H1 (cell line): ENCODE measurements at regions not wholly inside any gene's neighbourhood (a gene's known extent, or its start where the extent isn't known, plus 50 kb on each side); places are given as distances from the start of the nearest gene placed in this dataset.

Experiments used
- CTCF ChIA-PET: fragments of 300-600 bp; sonication (Branson Sonifier 250); formaldehyde crosslinking; loops from one replicate; lab custom pipeline; 2021; ENCODE audit not compliant: partially characterized antibody; lab: Charles Lee
- POLR2A ChIA-PET: fragments of 300-600 bp; sonication (Branson Sonifier 250); formaldehyde crosslinking; loops from one replicate; lab custom pipeline; 2021; ENCODE audit warnings: inconsistent platforms; ENCODE audit not compliant: partially characterized antibody; lab: Charles Lee
- DNase-seq, 2 experiments: peaks; one replicate each; pipeline versions ENCODE4 v3.0.0 to v3.0.0-alpha.2; 2010 to 2022; ENCODE audit warnings: low spot score in 2 of 2, low read depth in 1 of 2, mixed read lengths in 1 of 2
- FAIRE-seq: peaks from 2 replicates; lab custom pipeline; 2011; peaks lifted over from hg19 to GRCh38; lab: Jason Lieb, UNC
- H2AFZ ChIP-seq: 2 replicates; pipeline ENCODE4 v1.8.1; 2012; ENCODE audit warnings: low read length, inconsistent platforms
- H2AK5ac ChIP-seq: 2 replicates; pipeline ENCODE4 v1.6.1; 2013; ENCODE audit warnings: low read depth, low read length
- H2BK120ac ChIP-seq: replicated peaks from 2 replicates; pipeline ENCODE3; 2013; ENCODE audit warnings: low read depth, low read length, inconsistent platforms
- H2BK12ac ChIP-seq: 2 replicates; pipeline ENCODE4 v1.6.1; 2013; ENCODE audit warnings: low read depth, low read length
- H2BK15ac ChIP-seq: 2 replicates; pipeline ENCODE4 v1.6.1; 2013; ENCODE audit warnings: low read length
- H2BK20ac ChIP-seq: 2 replicates; pipeline ENCODE4 v1.6.1; 2013; ENCODE audit warnings: low read length
- H2BK5ac ChIP-seq: 2 replicates; pipeline ENCODE4 v1.6.1; 2013; ENCODE audit warnings: low read depth, low read length
- H3K14ac ChIP-seq: 2 replicates; pipeline ENCODE4 v1.6.1; 2013; ENCODE audit warnings: inconsistent platforms; ENCODE audit not compliant: insufficient read length
- H3K18ac ChIP-seq: 2 replicates; pipeline ENCODE4 v1.6.1; 2013; ENCODE audit warnings: low read length; ENCODE audit errors: extremely low read depth
- H3K23ac ChIP-seq: 2 replicates; pipeline ENCODE4 v1.6.1; 2013; ENCODE audit warnings: inconsistent platforms; ENCODE audit not compliant: insufficient read length
- H3K23me2 ChIP-seq: 2 replicates; pipeline ENCODE4 v1.6.1; 2013; ENCODE audit warnings: low read depth, low read length
- H3K27ac ChIP-seq: 2 replicates; pipeline ENCODE4 v1.6.1; 2011; ENCODE audit warnings: low read depth, low read length, inconsistent platforms
- H3K27me3 ChIP-seq, 4 experiments: replicated peaks in 1 of 4; 1 replicate in 1 of 4; 2 replicates in 3 of 4; pipeline versions ENCODE4 v1.6.1 to v1.8.1; 2011 to 2013; ENCODE audit warnings: low read length in 3 of 4, mild to moderate bottlenecking in 3 of 4, inconsistent platforms in 2 of 4, mixed read lengths in 2 of 4, moderate library complexity in 1 of 4; ENCODE audit not compliant: control insufficient read depth in 3 of 4, insufficient read depth in 3 of 4; ENCODE audit errors: extremely low read depth in 1 of 4
- H3K36me3 ChIP-seq, 4 experiments: 2 replicates each; pipeline versions ENCODE4 v1.6.1 to v1.8.1; 2011 to 2013; ENCODE audit warnings: mild to moderate bottlenecking in 4 of 4, low read length in 3 of 4, moderate library complexity in 2 of 4, control low read depth in 1 of 4, inconsistent platforms in 1 of 4; ENCODE audit not compliant: insufficient read depth in 4 of 4, control insufficient read depth in 2 of 4
- H3K4ac ChIP-seq: replicated peaks from 2 replicates; pipeline ENCODE3; 2013; ENCODE audit warnings: low read length, low read depth, mixed read lengths, inconsistent platforms; ENCODE audit not compliant: insufficient read length
- H3K4me1 ChIP-seq, 4 experiments: replicated peaks in 1 of 4; 1 replicate in 1 of 4; 2 replicates in 3 of 4; pipeline versions ENCODE4 v1.6.1 to v1.8.1; 2011 to 2013; ENCODE audit warnings: low read length in 3 of 4, inconsistent platforms in 2 of 4, mixed read lengths in 1 of 4; ENCODE audit not compliant: insufficient read depth in 4 of 4, control insufficient read depth in 3 of 4
- H3K4me2 ChIP-seq, 2 experiments: 2 replicates each; pipeline versions ENCODE4 v1.6.1 to v1.8.1; 2011 to 2013; ENCODE audit warnings: low read depth in 2 of 2, low read length in 2 of 2, control low read depth in 1 of 2, inconsistent platforms in 1 of 2, mild to moderate bottlenecking in 1 of 2; ENCODE audit not compliant: insufficient read depth in 1 of 2
- H3K4me3 ChIP-seq, 4 experiments: fragments of 200-600, 300-600 bp in 1 of 4; sonication (generic), shearing (Covaris generic), sonication (Bioruptor Twin) in 1 of 4; 2 replicates each; pipeline versions ENCODE4 v1.5.1 to v1.8.1; 2011 to 2016; ENCODE audit warnings: low read length in 4 of 4, low read depth in 3 of 4, control low read depth in 2 of 4, inconsistent platforms in 2 of 4, mild to moderate bottlenecking in 2 of 4, mixed read lengths in 1 of 4, moderate library complexity in 1 of 4; ENCODE audit not compliant: insufficient read depth in 2 of 4; ENCODE audit errors: extremely low read depth in 1 of 4
- H3K56ac ChIP-seq: replicated peaks from 2 replicates; pipeline ENCODE3; 2013; ENCODE audit warnings: low read depth, mild to moderate bottlenecking, mixed read lengths, low read length, inconsistent platforms; ENCODE audit not compliant: insufficient read length
- H3K79me1 ChIP-seq: 2 replicates; pipeline ENCODE4 v1.6.1; 2013; ENCODE audit warnings: low read depth, low read length, control low read depth
- H3K79me2 ChIP-seq, 2 experiments: 2 replicates each; pipeline versions ENCODE4 v1.6.1 to v1.8.1; 2012 to 2013; ENCODE audit warnings: low read length in 2 of 2, mild to moderate bottlenecking in 2 of 2, inconsistent platforms in 1 of 2; ENCODE audit not compliant: insufficient read depth in 2 of 2, control insufficient read depth in 1 of 2
- H3K9ac ChIP-seq, 4 experiments: replicated peaks in 1 of 4; 1 replicate in 1 of 4; 2 replicates in 3 of 4; pipeline versions ENCODE4 v1.6.1 to v1.8.1; 2011 to 2013; ENCODE audit warnings: low read depth in 3 of 4, low read length in 3 of 4, control low read depth in 2 of 4, mild to moderate bottlenecking in 2 of 4, moderate library complexity in 2 of 4, inconsistent platforms in 1 of 4; ENCODE audit errors: extremely low read depth in 1 of 4
- H3K9me3 ChIP-seq, 2 experiments: 2 replicates each; pipeline versions ENCODE4 v1.6.1 to v1.8.1; 2012 to 2013; ENCODE audit warnings: mild to moderate bottlenecking in 2 of 2, moderate library complexity in 2 of 2, control low read depth in 1 of 2, inconsistent platforms in 1 of 2, low read depth in 1 of 2, low read length in 1 of 2, mixed read lengths in 1 of 2; ENCODE audit not compliant: insufficient read depth in 2 of 2
- H4K20me1 ChIP-seq, 2 experiments: replicated peaks in 1 of 2; 2 replicates each; pipeline versions ENCODE3 to v1.8.1; 2011 to 2013; ENCODE audit warnings: inconsistent platforms in 2 of 2, low read length in 2 of 2, mild to moderate bottlenecking in 1 of 2; ENCODE audit not compliant: insufficient read depth in 2 of 2, control insufficient read depth in 1 of 2
- H4K5ac ChIP-seq: 2 replicates; pipeline ENCODE4 v1.6.1; 2013; ENCODE audit warnings: low read length, low read depth, mixed read lengths, inconsistent platforms; ENCODE audit not compliant: insufficient read length
- H4K8ac ChIP-seq: 2 replicates; pipeline ENCODE4 v1.8.0; 2013; ENCODE audit warnings: mild to moderate bottlenecking, moderate library complexity, low read length, inconsistent platforms; ENCODE audit not compliant: insufficient read depth; ENCODE audit errors: extremely low read depth
- H4K91ac ChIP-seq: replicated peaks from 2 replicates; pipeline ENCODE3; 2013; ENCODE audit warnings: low read length, mixed read lengths, inconsistent platforms; ENCODE audit not compliant: insufficient read length
- JUND ChIP-seq: IDR thresholded peaks from 2 replicates; pipeline ENCODE4 v1.6.1; 2011; ENCODE audit warnings: mild to moderate bottlenecking, improper control_type of control experiment, low read length
- SIN3A ChIP-seq, 2 experiments: IDR thresholded peaks in 1 of 2; conservative IDR thresholded peaks in 1 of 2; 2 replicates each; pipeline ENCODE4 v1.6.1; 2011 to 2012; ENCODE audit warnings: low read length in 2 of 2, improper control_type of control experiment in 1 of 2, low read depth in 1 of 2, mild to moderate bottlenecking in 1 of 2
- TAF1 ChIP-seq: IDR thresholded peaks from 2 replicates; pipeline ENCODE4 v1.6.1; 2011; ENCODE audit warnings: mild to moderate bottlenecking, low read depth, low read length
- WGBS, 2 experiments: shearing (Covaris generic) in 1 of 2; methylation state at CpG; one replicate each; pipeline versions ENCODE4 v1.1.6 to v1.1.7; 2013 to 2015; ENCODE audit warnings: low lambda C conversion rate in 2 of 2, mixed read lengths in 2 of 2, inconsistent platforms in 1 of 2, low coverage in 1 of 2, missing lambda C conversion rate in 1 of 2; ENCODE audit not compliant: insufficient replicate concordance in 2 of 2, insufficient coverage in 1 of 2, insufficient read length in 1 of 2; ENCODE audit errors: extremely low coverage in 1 of 2, missing lambda C conversion rate in 1 of 2; 5-methylcytosine and 5-hydroxymethylcytosine counted together

DNA sequence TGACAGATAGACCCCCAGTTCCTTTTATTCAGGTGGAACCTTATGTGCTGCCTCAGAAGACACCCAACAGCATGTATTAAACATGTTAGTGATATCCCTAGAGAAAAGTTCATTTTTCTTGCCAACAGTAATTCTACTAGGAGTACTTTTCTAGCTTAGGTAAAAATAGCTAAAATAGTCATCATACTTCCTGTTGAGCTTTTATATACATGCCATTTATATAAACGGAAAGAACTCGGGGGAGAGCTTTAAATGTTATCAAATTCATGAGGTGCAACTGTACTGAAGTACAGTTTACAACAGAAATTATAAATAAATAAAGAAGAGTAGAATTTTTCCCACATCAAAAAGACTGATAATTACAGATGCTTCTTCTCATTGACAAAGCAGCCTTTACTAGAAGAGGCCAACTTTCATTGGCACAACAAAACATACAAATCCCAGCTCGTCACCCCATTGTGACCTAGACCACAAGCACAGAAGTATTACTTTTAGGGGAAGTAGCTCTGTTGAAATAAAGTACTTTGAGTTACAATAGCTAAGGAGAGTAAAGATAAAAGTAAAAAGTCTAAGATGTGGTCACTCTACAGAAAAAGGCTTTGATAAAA lies 59.1 kb upstream of the POU2AF2 start:
- Histone ChIP-seq H3K23ac (no peak overlapping the region), H2AK5ac (no peak overlapping the region), H3K23me2 (no peaks in the 10 kb centered on the region; the same call in 1 of the 2 replicates), H3K4me1 (no peaks in the 10 kb centered on the region), H3K36me3 (no peaks in the 10 kb centered on the region), H2AFZ (no peak overlapping the region), H3K18ac (no peak overlapping the region), H3K9ac (no peak overlapping the region), H3K27ac (no peak overlapping the region), H3K79me1 (no peaks in the 10 kb centered on the region), H3K4ac (no peak overlapping the region), H3K9me3 (no peaks in the 10 kb centered on the region), H4K91ac (no peak overlapping the region), H3K56ac (no peak overlapping the region), H4K8ac (no peak overlapping the region), H4K20me1 (no peaks in the 10 kb centered on the region), H3K4me3 (no peak overlapping the region), H2BK15ac (no peak overlapping the region), H3K14ac (no peak overlapping the region), H3K27me3 (no peaks in the 10 kb centered on the region), H2BK5ac (no peak overlapping the region), H2BK12ac (no peak overlapping the region), H2BK120ac (no peak overlapping the region), H2BK20ac (no peak overlapping the region), H3K79me2 (no peaks in the 10 kb centered on the region), H3K4me2 (no peak overlapping the region), H4K5ac (no peak overlapping the region)
- DNase-seq (no peak), FAIRE-seq (no peak)
- 88% methylated on average over 3 of the region's 3 CpGs; no CpG with 5 or more reads in 1 of the 2 experiments for WGBS, 2 experiments
- CTCF ChIA-PET, result interaction anchor here (0.5 to 1.1 kb wide), 4 partner anchors 44 to 939 kb away, joined by 3 read pairs; no protein-coding TSS in a partner anchor
- POLR2A ChIA-PET, result interaction anchor here (0.9 kb wide), 1 partner anchor 1003 kb away, joined by 4 read pairs; no protein-coding TSS in a partner anchor
- TF ChIP-seq TAF1, result no peak
- TF ChIP-seq JUND, result no peak
- TF ChIP-seq SIN3A (conservative IDR thresholded peaks at IDR 0.05 in 1 of 2, IDR thresholded peaks at IDR 0.05 in 1 of 2; ENCODE audit: low read depth in 1 of 2, low read length in 2 of 2), result no peak
